Panc1 (cell line): ENCODE measurements at regions not wholly inside any gene's neighbourhood (a gene's known extent, or its start where the extent isn't known, plus 50 kb on each side); places are given as distances from the start of the nearest gene placed in this dataset.

Source experiments
- POLR2AphosphoS5 ChIP-seq: IDR thresholded peaks from 2 replicates; pipeline ENCODE4 v1.6.1; 2012; ENCODE audit warnings: mild to moderate bottlenecking, low read depth, low read length, moderate library complexity
- TCF7L2 ChIP-seq: IDR thresholded peaks from 2 replicates; pipeline ENCODE4 v1.6.1; 2011; ENCODE audit warnings: mild to moderate bottlenecking, low read depth, low read length, inconsistent platforms
- TF ChIP-seq, protein P1 (sequence below): fragments of 450-650 bp; IDR thresholded peaks from 2 replicates; pipeline ENCODE4 v1.5.1; 2017; ENCODE audit warnings: mild to moderate bottlenecking
- TF ChIP-seq, protein P2 (sequence below), 2 experiments: IDR thresholded peaks; 2 replicates each; pipeline ENCODE4 v1.6.1; 2011 to 2012; ENCODE audit warnings: low read depth in 2 of 2, control low read depth in 1 of 2, low read length in 1 of 2, mild to moderate bottlenecking in 1 of 2, moderate library complexity in 1 of 2; ENCODE audit not compliant: insufficient read depth in 1 of 2

DNA sequence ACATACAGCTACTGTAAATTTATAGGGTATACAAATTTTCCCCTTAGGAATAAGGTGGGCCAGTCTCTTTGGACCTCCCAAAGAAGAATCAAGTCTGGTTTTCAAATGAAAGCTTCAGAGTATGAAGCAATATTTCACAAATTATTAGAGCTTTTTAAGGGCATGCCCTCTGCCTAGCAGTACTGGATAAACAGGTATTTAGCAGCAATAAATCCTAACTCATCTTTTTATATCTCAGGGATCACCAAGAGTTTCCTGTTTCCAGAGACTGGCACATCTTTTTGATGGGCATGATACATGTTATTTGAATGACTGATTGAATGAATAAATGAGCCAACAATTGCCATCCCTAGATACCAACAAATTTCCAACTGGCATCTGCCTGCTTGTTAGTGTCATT is 190.4 kb downstream of the NRIP1 start:
- TF ChIP-seq, protein P1, sequence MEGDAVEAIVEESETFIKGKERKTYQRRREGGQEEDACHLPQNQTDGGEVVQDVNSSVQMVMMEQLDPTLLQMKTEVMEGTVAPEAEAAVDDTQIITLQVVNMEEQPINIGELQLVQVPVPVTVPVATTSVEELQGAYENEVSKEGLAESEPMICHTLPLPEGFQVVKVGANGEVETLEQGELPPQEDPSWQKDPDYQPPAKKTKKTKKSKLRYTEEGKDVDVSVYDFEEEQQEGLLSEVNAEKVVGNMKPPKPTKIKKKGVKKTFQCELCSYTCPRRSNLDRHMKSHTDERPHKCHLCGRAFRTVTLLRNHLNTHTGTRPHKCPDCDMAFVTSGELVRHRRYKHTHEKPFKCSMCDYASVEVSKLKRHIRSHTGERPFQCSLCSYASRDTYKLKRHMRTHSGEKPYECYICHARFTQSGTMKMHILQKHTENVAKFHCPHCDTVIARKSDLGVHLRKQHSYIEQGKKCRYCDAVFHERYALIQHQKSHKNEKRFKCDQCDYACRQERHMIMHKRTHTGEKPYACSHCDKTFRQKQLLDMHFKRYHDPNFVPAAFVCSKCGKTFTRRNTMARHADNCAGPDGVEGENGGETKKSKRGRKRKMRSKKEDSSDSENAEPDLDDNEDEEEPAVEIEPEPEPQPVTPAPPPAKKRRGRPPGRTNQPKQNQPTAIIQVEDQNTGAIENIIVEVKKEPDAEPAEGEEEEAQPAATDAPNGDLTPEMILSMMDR: no peak
- TF ChIP-seq POLR2AphosphoS5 (no peak), TCF7L2 (no peak)
- TF ChIP-seq, protein P2, sequence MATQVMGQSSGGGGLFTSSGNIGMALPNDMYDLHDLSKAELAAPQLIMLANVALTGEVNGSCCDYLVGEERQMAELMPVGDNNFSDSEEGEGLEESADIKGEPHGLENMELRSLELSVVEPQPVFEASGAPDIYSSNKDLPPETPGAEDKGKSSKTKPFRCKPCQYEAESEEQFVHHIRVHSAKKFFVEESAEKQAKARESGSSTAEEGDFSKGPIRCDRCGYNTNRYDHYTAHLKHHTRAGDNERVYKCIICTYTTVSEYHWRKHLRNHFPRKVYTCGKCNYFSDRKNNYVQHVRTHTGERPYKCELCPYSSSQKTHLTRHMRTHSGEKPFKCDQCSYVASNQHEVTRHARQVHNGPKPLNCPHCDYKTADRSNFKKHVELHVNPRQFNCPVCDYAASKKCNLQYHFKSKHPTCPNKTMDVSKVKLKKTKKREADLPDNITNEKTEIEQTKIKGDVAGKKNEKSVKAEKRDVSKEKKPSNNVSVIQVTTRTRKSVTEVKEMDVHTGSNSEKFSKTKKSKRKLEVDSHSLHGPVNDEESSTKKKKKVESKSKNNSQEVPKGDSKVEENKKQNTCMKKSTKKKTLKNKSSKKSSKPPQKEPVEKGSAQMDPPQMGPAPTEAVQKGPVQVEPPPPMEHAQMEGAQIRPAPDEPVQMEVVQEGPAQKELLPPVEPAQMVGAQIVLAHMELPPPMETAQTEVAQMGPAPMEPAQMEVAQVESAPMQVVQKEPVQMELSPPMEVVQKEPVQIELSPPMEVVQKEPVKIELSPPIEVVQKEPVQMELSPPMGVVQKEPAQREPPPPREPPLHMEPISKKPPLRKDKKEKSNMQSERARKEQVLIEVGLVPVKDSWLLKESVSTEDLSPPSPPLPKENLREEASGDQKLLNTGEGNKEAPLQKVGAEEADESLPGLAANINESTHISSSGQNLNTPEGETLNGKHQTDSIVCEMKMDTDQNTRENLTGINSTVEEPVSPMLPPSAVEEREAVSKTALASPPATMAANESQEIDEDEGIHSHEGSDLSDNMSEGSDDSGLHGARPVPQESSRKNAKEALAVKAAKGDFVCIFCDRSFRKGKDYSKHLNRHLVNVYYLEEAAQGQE (IDR thresholded peaks at IDR 0.05; ENCODE audit: insufficient read depth in 1 of 2, low read depth in 2 of 2, low read length in 1 of 2): no peak
